MCF 10A (cell line): ENCODE measurements at regions not wholly inside any gene's neighbourhood (a gene's known extent, or its start where the extent isn't known, plus 50 kb on each side); places are given as distances from the start of the nearest gene placed in this dataset.
A peak's percentile ranks its signal among the peaks of the same experiment; 100 is the strongest.

Source experiments
- BruUV-seq: library from RNA; stranded (reverse); fragments of 400-500 nt; replicated peaks from 2 replicates; lab custom pipeline; 2021; lab: Mats Ljungman, UMichigan
- CTCF ChIA-PET: fragments of 300-600 bp; sonication (Branson Sonifier 250); formaldehyde crosslinking; extraction: SDS; loops from one replicate; lab custom pipeline; 2021; ENCODE audit warnings: antibody characterized with exemption, inconsistent platforms; lab: Yijun Ruan, JAX
- POLR2A ChIA-PET: fragments of 300-600, 350-650 bp; sonication (Branson Sonifier 250); formaldehyde crosslinking; extraction: SDS; loops from one replicate; lab custom pipeline; 2020; ENCODE audit warnings: antibody characterized with exemption, inconsistent platforms; lab: Yijun Ruan, JAX
- DNase-seq: peaks from one replicate; pipeline ENCODE4 v3.0.0-alpha.2; 2018; ENCODE audit not compliant: unreplicated experiment
- H3K27ac Mint-ChIP-seq: one replicate; pipeline ENCODE4 v1.8.0; 2022; ENCODE audit warnings: mild to moderate bottlenecking, low read depth, mixed read lengths; ENCODE audit not compliant: unreplicated experiment
- H3K27me3 Mint-ChIP-seq: one replicate; pipeline ENCODE4 v1.8.0; 2022; ENCODE audit warnings: mixed read lengths; ENCODE audit not compliant: insufficient read depth, unreplicated experiment
- H3K36me3 Mint-ChIP-seq: one replicate; pipeline ENCODE4 v1.8.0; 2022; ENCODE audit warnings: mild to moderate bottlenecking, moderate library complexity, mixed read lengths; ENCODE audit not compliant: insufficient read depth, unreplicated experiment
- H3K4me1 Mint-ChIP-seq: one replicate; pipeline ENCODE4 v1.8.0; 2022; ENCODE audit warnings: mixed read lengths; ENCODE audit not compliant: insufficient read depth, unreplicated experiment
- H3K4me3 Mint-ChIP-seq: one replicate; pipeline ENCODE4 v1.8.0; 2022; ENCODE audit warnings: mild to moderate bottlenecking, moderate library complexity, mixed read lengths; ENCODE audit not compliant: unreplicated experiment
- H3K9me3 Mint-ChIP-seq: one replicate; pipeline ENCODE4 v1.8.0; 2022; ENCODE audit warnings: mixed read lengths; ENCODE audit not compliant: unreplicated experiment
- intact Hi-C: fragments of 100-400 bp; cut with micrococcal nuclease; formaldehyde crosslinking; loops from 2 replicates; pipeline ENCODE4 v1.14.1; 2022
- TF ChIP-seq, protein P1 (sequence below): fragments of 200-600 bp; IDR thresholded peaks from one replicate; pipeline ENCODE4 v1.8.0; 2022; ENCODE audit warnings: antibody characterized with exemption, mild to moderate bottlenecking; ENCODE audit not compliant: unreplicated experiment

DNA sequence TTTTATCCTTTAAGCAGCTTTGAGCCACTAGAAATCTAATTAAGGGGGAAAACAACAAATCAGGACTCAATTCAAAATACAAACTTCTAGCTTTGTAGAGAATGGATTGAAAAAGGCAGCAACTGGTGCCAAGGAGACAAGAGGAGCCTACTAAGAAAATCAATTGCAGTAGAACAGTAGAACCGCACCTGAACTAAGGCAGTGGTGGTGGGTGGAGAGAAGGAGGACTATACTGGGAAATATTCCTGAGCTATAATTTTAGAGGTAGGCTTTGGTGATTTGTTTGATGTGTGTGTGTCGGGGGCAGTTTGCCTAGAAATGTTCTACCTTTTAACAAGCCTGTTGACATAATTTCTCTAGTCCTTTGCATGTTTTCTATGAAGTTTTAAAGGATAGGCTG lies 270.9 kb upstream of the SYT10 start:
- CTCF ChIA-PET: no interaction called here
- TF ChIP-seq, protein P1, sequence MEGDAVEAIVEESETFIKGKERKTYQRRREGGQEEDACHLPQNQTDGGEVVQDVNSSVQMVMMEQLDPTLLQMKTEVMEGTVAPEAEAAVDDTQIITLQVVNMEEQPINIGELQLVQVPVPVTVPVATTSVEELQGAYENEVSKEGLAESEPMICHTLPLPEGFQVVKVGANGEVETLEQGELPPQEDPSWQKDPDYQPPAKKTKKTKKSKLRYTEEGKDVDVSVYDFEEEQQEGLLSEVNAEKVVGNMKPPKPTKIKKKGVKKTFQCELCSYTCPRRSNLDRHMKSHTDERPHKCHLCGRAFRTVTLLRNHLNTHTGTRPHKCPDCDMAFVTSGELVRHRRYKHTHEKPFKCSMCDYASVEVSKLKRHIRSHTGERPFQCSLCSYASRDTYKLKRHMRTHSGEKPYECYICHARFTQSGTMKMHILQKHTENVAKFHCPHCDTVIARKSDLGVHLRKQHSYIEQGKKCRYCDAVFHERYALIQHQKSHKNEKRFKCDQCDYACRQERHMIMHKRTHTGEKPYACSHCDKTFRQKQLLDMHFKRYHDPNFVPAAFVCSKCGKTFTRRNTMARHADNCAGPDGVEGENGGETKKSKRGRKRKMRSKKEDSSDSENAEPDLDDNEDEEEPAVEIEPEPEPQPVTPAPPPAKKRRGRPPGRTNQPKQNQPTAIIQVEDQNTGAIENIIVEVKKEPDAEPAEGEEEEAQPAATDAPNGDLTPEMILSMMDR: no peak
- intact Hi-C loops: no loop called here
- Mint-ChIP-seq H3K27me3 (no peaks in the 10 kb centered on the region), H3K4me1 (no peaks in the 10 kb centered on the region), H3K4me3 (no peak overlapping the region), H3K27ac (no peak overlapping the region), H3K9me3 (peaks cover 7% of the 10 kb centered on the region), H3K36me3 (no peaks in the 10 kb centered on the region)
- BruUV-seq: no TSS peak
- DNase-seq: no peak
- POLR2A ChIA-PET: no interaction called here

DNA sequence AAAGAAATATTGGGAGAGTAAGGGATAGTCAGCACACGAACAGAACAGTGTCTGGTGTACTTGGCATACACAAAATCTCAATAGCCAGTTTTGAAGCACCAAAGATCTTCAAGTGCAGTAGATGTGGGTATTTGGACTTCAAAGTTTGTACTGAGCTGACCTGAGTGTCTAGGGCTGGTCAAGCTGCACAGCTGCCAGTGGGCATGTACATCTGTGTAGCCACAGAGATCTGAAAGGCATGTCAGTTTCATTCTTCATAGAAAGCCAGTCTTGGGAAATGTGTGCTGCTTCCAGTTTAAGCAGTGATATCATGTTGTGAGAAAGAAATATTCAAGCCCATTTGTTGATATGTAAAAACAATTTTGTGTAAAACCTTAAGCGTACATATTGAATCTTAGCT lies 279.0 kb upstream of the SYT10 start:
- Mint-ChIP-seq H3K4me1 (no peaks in the 10 kb centered on the region), H3K4me3 (no peak overlapping the region), H3K27me3 (no peaks in the 10 kb centered on the region), H3K9me3 (peaks cover 13% of the 10 kb centered on the region), H3K27ac (no peak overlapping the region), H3K36me3 (no peaks in the 10 kb centered on the region)
- intact Hi-C loops: no loop called here
- POLR2A ChIA-PET: interaction anchor here (0.6 kb wide), 1 partner anchor 92 kb away, joined by 3 read pairs; no protein-coding TSS in a partner anchor
- no TSS peak for BruUV-seq
- CTCF ChIA-PET: interaction anchor here (0.6 to 0.7 kb wide), 2 partner anchors 227 to 771 kb away, joined by 3 to 5 read pairs; no protein-coding TSS in a partner anchor
- DNase-seq: no peak
- TF ChIP-seq, protein P1: no peak

DNA sequence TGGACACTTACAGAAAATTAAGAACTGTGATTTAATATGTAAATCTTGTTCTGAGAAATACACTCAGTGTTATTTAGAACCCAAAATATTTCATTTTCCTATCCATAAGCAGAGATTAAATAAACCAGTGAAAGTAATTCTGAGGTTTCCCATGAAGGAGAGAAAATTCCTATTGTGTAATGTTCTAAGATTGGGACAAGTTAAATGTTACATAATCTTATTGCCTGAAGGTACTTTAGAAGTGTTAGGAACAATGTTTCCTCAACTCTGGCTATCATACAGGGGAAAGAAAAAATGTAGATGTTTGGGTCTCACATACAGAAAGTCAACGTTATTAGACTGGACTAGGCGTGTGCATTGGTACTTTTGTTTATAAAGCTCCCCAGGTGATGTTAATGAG lies 281.9 kb upstream of the SYT10 start:
- H3K27me3 Mint-ChIP-seq: no peaks in the 10 kb centered on the region
- POLR2A ChIA-PET: no interaction called here

DNA sequence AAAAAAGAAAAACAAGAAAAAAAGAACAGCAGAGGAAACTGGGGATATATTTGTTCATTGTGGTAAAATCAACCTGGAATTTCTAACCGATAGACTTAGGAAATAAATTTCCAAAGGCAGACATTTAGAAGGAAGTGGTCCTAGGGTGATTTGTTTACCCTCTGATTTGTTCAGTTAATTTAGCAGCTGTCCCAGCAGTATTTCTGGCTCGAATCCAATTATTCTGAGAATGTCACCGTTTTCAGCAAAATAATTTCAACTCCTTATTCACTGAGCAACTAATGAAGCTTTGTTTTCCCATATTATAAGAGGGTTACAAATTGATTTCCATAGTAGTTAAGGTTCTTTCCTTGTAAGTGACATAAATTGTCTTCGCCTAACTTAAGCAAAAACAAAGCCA lies 285.2 kb upstream of the SYT10 start:
- no TSS peak for BruUV-seq
- POLR2A ChIA-PET: interaction anchor here (0.6 kb wide), 1 partner anchor 1173 kb away, joined by 4 read pairs; no protein-coding TSS in a partner anchor

More for the DNA sequence above, 281.9 kb upstream of the SYT10 start:
- CTCF ChIA-PET: no interaction called here
- BruUV-seq: no TSS peak
- H3K27ac Mint-ChIP-seq: no peak overlapping the region
- H3K4me3 Mint-ChIP-seq: no peak overlapping the region
- H3K4me1 Mint-ChIP-seq: no peaks in the 10 kb centered on the region
- H3K36me3 Mint-ChIP-seq: no peaks in the 10 kb centered on the region
- H3K9me3 Mint-ChIP-seq: peaks cover 20% of the 10 kb centered on the region
- TF ChIP-seq, protein P1: no peak
- intact Hi-C loops: no loop called here
- peak; percentile 5 for DNase-seq

More for the DNA sequence above, 285.2 kb upstream of the SYT10 start:
- CTCF ChIA-PET: interaction anchor here (0.6 kb wide), 1 partner anchor 519 kb away, joined by 3 read pairs; no protein-coding TSS in a partner anchor
- no peak overlapping the region for H3K27ac Mint-ChIP-seq
- no peaks in the 10 kb centered on the region for H3K27me3 Mint-ChIP-seq
- peaks cover 34% of the 10 kb centered on the region for H3K9me3 Mint-ChIP-seq
- no peak overlapping the region for H3K4me3 Mint-ChIP-seq
- intact Hi-C loops: no loop called here
- TF ChIP-seq, protein P1: no peak
- DNase-seq: no peak
- H3K36me3 Mint-ChIP-seq: no peaks in the 10 kb centered on the region
- H3K4me1 Mint-ChIP-seq: no peaks in the 10 kb centered on the region
